Neutrophil (primary cell): ENCODE measurements at regions not wholly inside any gene's neighbourhood (a gene's known extent, or its start where the extent isn't known, plus 50 kb on each side); places are given as distances from the start of the nearest gene placed in this dataset.

ENCODE experiments used
- H3K27ac ChIP-seq: fragments of 200-600 bp; sonication (generic); 2 replicates; pipeline ENCODE4 v1.5.1; 2016; ENCODE audit warnings: mild to moderate bottlenecking, moderate library complexity
- H3K27me3 ChIP-seq: fragments of 200-600 bp; sonication (generic); 2 replicates; pipeline ENCODE4 v1.6.0; 2016; ENCODE audit warnings: mild to moderate bottlenecking
- H3K36me3 ChIP-seq: fragments of 200-600 bp; sonication (generic); 2 replicates; pipeline ENCODE4 v1.5.1; 2017
- H3K4me1 ChIP-seq, 2 experiments: fragments of 200-600 bp in 1 of 2; sonication (generic) in 1 of 2; 1 replicate in 1 of 2; 2 replicates in 1 of 2; pipeline versions ENCODE4 v1.5.1 to v1.6.1; 2013 to 2016; ENCODE audit warnings: low read depth in 1 of 2, low read length in 1 of 2, mild to moderate bottlenecking in 1 of 2, moderate library complexity in 1 of 2; ENCODE audit not compliant: control insufficient read depth in 1 of 2, insufficient read depth in 1 of 2
- H3K4me3 ChIP-seq, 2 experiments: fragments of 200-600 bp in 1 of 2; sonication (generic) in 1 of 2; 1 replicate in 1 of 2; 2 replicates in 1 of 2; pipeline ENCODE4 v1.5.1; 2013 to 2016; ENCODE audit warnings: low read depth in 1 of 2, low read length in 1 of 2, mild to moderate bottlenecking in 1 of 2, moderate library complexity in 1 of 2
- H3K9me3 ChIP-seq: fragments of 200-600 bp; sonication (generic); 2 replicates; pipeline ENCODE4 v1.5.1; 2016
- TF ChIP-seq, protein P1 (sequence below): fragments of 200-600 bp; sonication (generic); IDR thresholded peaks from 2 replicates; pipeline ENCODE4 v1.5.1; 2016; ENCODE audit warnings: antibody characterized with exemption

DNA sequence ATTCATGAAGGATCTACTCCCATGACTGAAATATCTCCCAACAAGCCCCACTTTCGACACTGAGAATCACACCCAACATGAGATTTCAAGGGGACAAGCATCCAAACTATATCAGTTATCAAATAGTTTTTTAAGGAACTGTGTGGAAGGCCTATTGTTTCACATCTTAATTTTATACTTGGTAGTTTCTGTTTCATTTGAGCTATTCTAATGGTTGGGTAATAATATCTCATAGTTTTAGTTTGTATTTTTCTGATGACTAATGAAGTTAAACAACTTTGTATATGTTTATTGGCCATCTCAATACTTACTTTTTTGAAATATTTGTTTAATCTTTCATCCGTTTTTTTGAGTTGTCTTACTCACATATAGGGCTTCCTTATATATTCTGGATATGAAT, 135.0 kb downstream of the SCG2 start:
- H3K27me3 ChIP-seq: no peaks in the 10 kb centered on the region
- no peaks in the 10 kb centered on the region for H3K36me3 ChIP-seq
- TF ChIP-seq, protein P1, sequence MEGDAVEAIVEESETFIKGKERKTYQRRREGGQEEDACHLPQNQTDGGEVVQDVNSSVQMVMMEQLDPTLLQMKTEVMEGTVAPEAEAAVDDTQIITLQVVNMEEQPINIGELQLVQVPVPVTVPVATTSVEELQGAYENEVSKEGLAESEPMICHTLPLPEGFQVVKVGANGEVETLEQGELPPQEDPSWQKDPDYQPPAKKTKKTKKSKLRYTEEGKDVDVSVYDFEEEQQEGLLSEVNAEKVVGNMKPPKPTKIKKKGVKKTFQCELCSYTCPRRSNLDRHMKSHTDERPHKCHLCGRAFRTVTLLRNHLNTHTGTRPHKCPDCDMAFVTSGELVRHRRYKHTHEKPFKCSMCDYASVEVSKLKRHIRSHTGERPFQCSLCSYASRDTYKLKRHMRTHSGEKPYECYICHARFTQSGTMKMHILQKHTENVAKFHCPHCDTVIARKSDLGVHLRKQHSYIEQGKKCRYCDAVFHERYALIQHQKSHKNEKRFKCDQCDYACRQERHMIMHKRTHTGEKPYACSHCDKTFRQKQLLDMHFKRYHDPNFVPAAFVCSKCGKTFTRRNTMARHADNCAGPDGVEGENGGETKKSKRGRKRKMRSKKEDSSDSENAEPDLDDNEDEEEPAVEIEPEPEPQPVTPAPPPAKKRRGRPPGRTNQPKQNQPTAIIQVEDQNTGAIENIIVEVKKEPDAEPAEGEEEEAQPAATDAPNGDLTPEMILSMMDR: no peak
- H3K4me3 ChIP-seq: no peak overlapping the region
- no peak overlapping the region for H3K27ac ChIP-seq
- H3K9me3 ChIP-seq: no peaks in the 10 kb centered on the region
- peaks cover 15 to 32% of the 10 kb centered on the region in 2 experiments for H3K4me1 ChIP-seq

- Histone ChIP-seq H3K9me3 (no peaks in the 10 kb centered on the region), H3K27ac (no peak overlapping the region), H3K4me3 (no peak overlapping the region), H3K27me3 (no peaks in the 10 kb centered on the region), H3K4me1 (peaks cover 15 to 27% of the 10 kb centered on the region in 2 experiments), H3K36me3 (no peaks in the 10 kb centered on the region)
- TF ChIP-seq, protein P1: no peak
Measured at GRCh38 chr2:223469270-223470046, 132.7 kb downstream of the SCG2 start.

DNA sequence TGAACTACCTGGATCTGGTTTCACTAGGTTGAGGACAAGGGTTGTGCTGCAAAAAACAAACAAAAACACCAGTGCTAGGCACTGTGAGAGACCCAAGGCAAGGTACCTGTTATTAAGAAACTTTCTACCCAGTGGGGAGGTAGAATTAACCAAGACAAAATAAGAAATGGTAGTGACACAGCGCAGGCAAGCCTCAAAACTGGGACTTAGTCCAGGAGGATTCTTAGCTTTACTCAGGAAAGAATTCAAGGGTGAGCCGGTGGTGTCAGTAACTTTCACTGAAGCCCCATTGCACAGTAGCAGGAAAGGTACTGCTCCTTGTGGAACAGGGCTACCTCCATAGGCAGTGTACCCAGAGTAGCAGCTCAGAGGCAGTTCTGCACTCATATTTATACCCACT, 131.6 kb downstream of the SCG2 start:
- H3K27me3 ChIP-seq: no peaks in the 10 kb centered on the region
- H3K4me1 ChIP-seq: peaks cover 6 to 15% of the 10 kb centered on the region in 2 experiments
- no peak overlapping the region for H3K27ac ChIP-seq
- TF ChIP-seq, protein P1: no peak
- H3K36me3 ChIP-seq: no peaks in the 10 kb centered on the region
- H3K4me3 ChIP-seq: no peak overlapping the region
- H3K9me3 ChIP-seq: no peaks in the 10 kb centered on the region

DNA sequence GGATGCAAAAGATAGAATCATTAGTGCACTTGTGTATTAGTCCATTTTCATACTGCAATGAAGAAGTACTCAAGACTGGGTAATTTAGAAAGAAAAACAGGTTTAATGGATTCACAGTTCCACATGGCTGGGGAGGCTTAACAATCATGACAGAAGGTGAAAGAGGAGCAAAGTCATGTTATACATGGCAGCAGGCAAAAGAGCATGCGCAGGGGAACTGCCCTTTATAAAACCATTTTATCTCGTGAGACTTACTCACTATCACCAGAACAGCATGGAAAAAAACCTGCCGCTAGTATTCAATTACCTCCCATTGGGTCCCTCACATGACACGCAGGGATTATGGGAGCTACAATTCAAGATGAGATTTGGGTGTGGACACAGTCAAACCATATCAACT, 129.4 kb downstream of the SCG2 start:
- TF ChIP-seq, protein P1: no peak
- no peak overlapping the region for H3K4me3 ChIP-seq
- H3K36me3 ChIP-seq: no peaks in the 10 kb centered on the region
- no peak overlapping the region for H3K27ac ChIP-seq
- no peaks in the 10 kb centered on the region for H3K4me1 ChIP-seq
- H3K27me3 ChIP-seq: no peaks in the 10 kb centered on the region
- H3K9me3 ChIP-seq: no peaks in the 10 kb centered on the region

GRCh38 chr2:223474893-223475292, 127.3 kb downstream of the SCG2 start:
- H3K4me3 ChIP-seq: no peak overlapping the region
- H3K4me1 ChIP-seq: no peaks in the 10 kb centered on the region
- H3K36me3 ChIP-seq: no peaks in the 10 kb centered on the region
- H3K27ac ChIP-seq: no peak overlapping the region
- H3K27me3 ChIP-seq: no peaks in the 10 kb centered on the region
- no peaks in the 10 kb centered on the region for H3K9me3 ChIP-seq
- TF ChIP-seq, protein P1: no peak
